ENCODE measurements at regions not wholly inside any gene's neighbourhood (a gene's known extent, or its start where the extent isn't known, plus 50 kb on each side); places are given as distances from the start of the nearest gene placed in this dataset.

DNA sequence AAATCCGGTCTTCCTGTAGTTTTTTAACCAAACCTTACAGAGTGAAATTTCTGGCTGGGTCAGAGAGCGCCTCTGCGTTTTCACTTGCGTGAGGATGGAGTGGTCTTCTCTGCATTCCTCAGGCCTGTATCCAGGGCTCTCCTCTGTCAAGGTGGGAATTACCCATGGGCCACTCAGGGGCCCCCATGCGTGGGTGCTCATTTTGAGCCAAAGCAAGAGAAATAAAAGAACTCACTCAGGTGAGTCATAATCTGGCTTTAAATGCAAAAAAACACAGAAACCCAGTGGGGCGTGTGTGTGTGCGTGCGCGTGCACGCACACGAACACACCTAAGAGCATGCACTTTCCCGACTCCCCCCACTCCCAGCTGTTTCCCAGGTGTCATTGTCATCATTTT, 104.0 kb upstream of the PWP1 start:
- no peak overlapping the region for H3K9ac ChIP-seq (ENCODE audit: low read length)
- no peak overlapping the region for H3K4me3 ChIP-seq (ENCODE audit: low read depth in 1 of 2, low read length in 2 of 2)
- H3K27me3 ChIP-seq (ENCODE audit: control insufficient read depth in 1 of 2, insufficient read depth in 2 of 2, low read length in 2 of 2), result peaks cover 0 to 8% of the 10 kb centered on the region in 2 donors
- H3K9me3 ChIP-seq (ENCODE audit: low read length), result no peaks in the 10 kb centered on the region
- H3K36me3 ChIP-seq (ENCODE audit: insufficient read depth, low read length), result no peaks in the 10 kb centered on the region
- no peak overlapping the region for H3K27ac ChIP-seq (ENCODE audit: low read depth, low read length)
- H3K4me1 ChIP-seq (ENCODE audit: insufficient read depth, low read length), result no peaks in the 10 kb centered on the region

GRCh38 chr12:107583551-107583950, 102.0 kb upstream of the PWP1 start:
- H3K9ac ChIP-seq (ENCODE audit: low read length), result no peak overlapping the region
- no peak overlapping the region for H3K4me3 ChIP-seq (ENCODE audit: low read depth in 1 of 2, low read length in 2 of 2)
- no peaks in the 10 kb centered on the region for H3K4me1 ChIP-seq (ENCODE audit: insufficient read depth, low read length)
- H3K36me3 ChIP-seq (ENCODE audit: insufficient read depth, low read length), result no peaks in the 10 kb centered on the region
- H3K9me3 ChIP-seq (ENCODE audit: low read length), result no peaks in the 10 kb centered on the region
- H3K27me3 ChIP-seq (ENCODE audit: control insufficient read depth in 1 of 2, insufficient read depth in 2 of 2, low read length in 2 of 2), result peaks cover 0 to 8% of the 10 kb centered on the region in 2 donors
- no peak overlapping the region for H3K27ac ChIP-seq (ENCODE audit: low read depth, low read length)

- no peaks in the 10 kb centered on the region for H3K9me3 ChIP-seq (ENCODE audit: low read length)
- H3K9ac ChIP-seq (ENCODE audit: low read length), result no peak overlapping the region
- no peaks in the 10 kb centered on the region for H3K36me3 ChIP-seq (ENCODE audit: insufficient read depth, low read length)
- H3K4me1 ChIP-seq (ENCODE audit: insufficient read depth, low read length), result no peaks in the 10 kb centered on the region
- no peak overlapping the region for H3K27ac ChIP-seq (ENCODE audit: low read depth, low read length)
- peaks cover 0 to 8% of the 10 kb centered on the region in 2 donors for H3K27me3 ChIP-seq (ENCODE audit: control insufficient read depth in 1 of 2, insufficient read depth in 2 of 2, low read length in 2 of 2)
- no peak overlapping the region for H3K4me3 ChIP-seq (ENCODE audit: low read depth in 1 of 2, low read length in 2 of 2)
These were observed 101.0 kb upstream of the PWP1 start for GRCh38 chr12:107584563-107584962.

- no peaks in the 10 kb centered on the region for H3K4me1 ChIP-seq (ENCODE audit: insufficient read depth, low read length)
- no peak overlapping the region for H3K4me3 ChIP-seq (ENCODE audit: low read depth in 1 of 2, low read length in 2 of 2)
- H3K27me3 ChIP-seq (ENCODE audit: control insufficient read depth in 1 of 2, insufficient read depth in 2 of 2, low read length in 2 of 2), result peaks cover 0 to 8% of the 10 kb centered on the region in 2 donors
- H3K9me3 ChIP-seq (ENCODE audit: low read length), result no peaks in the 10 kb centered on the region
- no peak overlapping the region for H3K27ac ChIP-seq (ENCODE audit: low read depth, low read length)
- H3K36me3 ChIP-seq (ENCODE audit: insufficient read depth, low read length), result no peaks in the 10 kb centered on the region
- H3K9ac ChIP-seq (ENCODE audit: low read length), result no peak overlapping the region
These were observed 99.2 kb upstream of the PWP1 start for GRCh38 chr12:107586256-107586970.

DNA sequence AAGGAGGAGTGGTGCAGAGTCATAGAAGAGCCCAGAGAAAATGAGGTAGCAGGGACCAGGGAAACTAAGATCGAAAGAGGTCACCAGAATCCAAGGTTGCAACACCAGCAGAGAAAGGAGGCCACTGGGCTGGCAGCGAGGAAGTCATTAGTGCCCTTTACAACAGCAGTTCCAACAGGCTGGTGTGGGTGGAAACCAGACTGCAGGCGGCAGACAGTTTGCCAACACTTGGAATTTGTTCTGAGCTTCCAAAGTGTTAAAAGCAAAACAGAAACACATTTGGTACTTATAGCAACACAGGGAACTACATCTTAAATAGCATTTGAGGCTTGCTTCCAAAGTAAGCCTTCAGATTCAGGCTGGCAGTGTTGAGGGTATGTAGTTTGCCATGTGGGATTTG, 95.2 kb upstream of the PWP1 start:
- Histone ChIP-seq H3K4me1 (ENCODE audit: insufficient read depth, low read length) (no peaks in the 10 kb centered on the region), H3K27ac (ENCODE audit: low read depth, low read length) (no peak overlapping the region), H3K9ac (ENCODE audit: low read length) (no peak overlapping the region), H3K4me3 (ENCODE audit: low read depth in 1 of 2, low read length in 2 of 2) (no peak overlapping the region), H3K27me3 (ENCODE audit: control insufficient read depth in 1 of 2, insufficient read depth in 2 of 2, low read length in 2 of 2) (no peaks in the 10 kb centered on the region), H3K36me3 (ENCODE audit: insufficient read depth, low read length) (no peaks in the 10 kb centered on the region), H3K9me3 (ENCODE audit: low read length) (peaks cover 8% of the 10 kb centered on the region)

GRCh38 chr12:107590814-107591375, 94.7 kb upstream of the PWP1 start:
- no peak overlapping the region for H3K4me3 ChIP-seq (ENCODE audit: low read depth in 1 of 2, low read length in 2 of 2)
- peaks cover 8% of the 10 kb centered on the region for H3K9me3 ChIP-seq (ENCODE audit: low read length)
- H3K36me3 ChIP-seq (ENCODE audit: insufficient read depth, low read length), result no peaks in the 10 kb centered on the region
- H3K4me1 ChIP-seq (ENCODE audit: insufficient read depth, low read length), result no peaks in the 10 kb centered on the region
- H3K9ac ChIP-seq (ENCODE audit: low read length), result no peak overlapping the region
- no peak overlapping the region for H3K27ac ChIP-seq (ENCODE audit: low read depth, low read length)
- no peaks in the 10 kb centered on the region for H3K27me3 ChIP-seq (ENCODE audit: control insufficient read depth in 1 of 2, insufficient read depth in 2 of 2, low read length in 2 of 2)

DNA sequence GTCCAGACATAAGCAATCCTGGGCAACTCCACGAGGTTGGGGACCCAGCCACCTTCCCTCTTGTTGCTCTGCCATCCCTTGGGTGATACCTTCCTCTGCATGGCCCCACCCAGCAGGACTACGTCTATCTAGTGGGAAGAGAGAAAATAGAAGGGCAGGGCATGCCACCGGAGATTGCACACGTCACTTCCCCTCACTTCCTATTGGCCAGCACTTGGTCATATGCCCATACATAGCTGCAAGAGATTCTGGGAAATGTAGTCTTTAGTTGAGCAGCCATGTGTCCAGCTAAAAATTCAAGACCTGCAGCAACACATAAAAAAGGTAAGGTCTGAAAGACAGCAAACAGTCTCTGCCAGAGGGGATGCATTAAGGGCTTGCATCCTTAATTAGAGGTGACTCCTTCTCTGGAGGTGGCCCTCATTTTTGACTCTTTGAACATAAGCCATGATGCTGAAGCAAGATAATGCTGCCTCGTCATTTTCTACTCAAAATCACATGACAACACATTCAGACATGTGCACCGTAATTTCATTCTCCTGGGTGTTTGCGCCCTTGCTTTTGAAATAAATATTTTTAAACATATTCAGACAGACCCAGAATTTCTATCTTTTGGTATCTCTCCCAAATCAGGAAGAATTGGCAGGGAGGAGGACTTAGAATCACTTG, 91.8 kb upstream of the PWP1 start:
- Histone ChIP-seq H3K9ac (ENCODE audit: low read length) (no peak overlapping the region), H3K4me1 (ENCODE audit: insufficient read depth, low read length) (no peaks in the 10 kb centered on the region), H3K36me3 (ENCODE audit: insufficient read depth, low read length) (no peaks in the 10 kb centered on the region), H3K9me3 (ENCODE audit: low read length) (peaks cover 8% of the 10 kb centered on the region), H3K27ac (ENCODE audit: low read depth, low read length) (no peak overlapping the region), H3K4me3 (ENCODE audit: low read depth in 1 of 2, low read length in 2 of 2) (no peak overlapping the region), H3K27me3 (ENCODE audit: control insufficient read depth in 1 of 2, insufficient read depth in 2 of 2, low read length in 2 of 2) (no peaks in the 10 kb centered on the region)

GRCh38 chr12:107594995-107595394, 90.6 kb upstream of the PWP1 start:
- no peak overlapping the region for H3K4me3 ChIP-seq (ENCODE audit: low read depth in 1 of 2, low read length in 2 of 2)
- no peak overlapping the region for H3K27ac ChIP-seq (ENCODE audit: low read depth, low read length)
- H3K36me3 ChIP-seq (ENCODE audit: insufficient read depth, low read length), result no peaks in the 10 kb centered on the region
- H3K27me3 ChIP-seq (ENCODE audit: control insufficient read depth in 1 of 2, insufficient read depth in 2 of 2, low read length in 2 of 2), result no peaks in the 10 kb centered on the region
- H3K4me1 ChIP-seq (ENCODE audit: insufficient read depth, low read length), result no peaks in the 10 kb centered on the region
- peaks cover 8% of the 10 kb centered on the region for H3K9me3 ChIP-seq (ENCODE audit: low read length)
- no peak overlapping the region for H3K9ac ChIP-seq (ENCODE audit: low read length)

DNA sequence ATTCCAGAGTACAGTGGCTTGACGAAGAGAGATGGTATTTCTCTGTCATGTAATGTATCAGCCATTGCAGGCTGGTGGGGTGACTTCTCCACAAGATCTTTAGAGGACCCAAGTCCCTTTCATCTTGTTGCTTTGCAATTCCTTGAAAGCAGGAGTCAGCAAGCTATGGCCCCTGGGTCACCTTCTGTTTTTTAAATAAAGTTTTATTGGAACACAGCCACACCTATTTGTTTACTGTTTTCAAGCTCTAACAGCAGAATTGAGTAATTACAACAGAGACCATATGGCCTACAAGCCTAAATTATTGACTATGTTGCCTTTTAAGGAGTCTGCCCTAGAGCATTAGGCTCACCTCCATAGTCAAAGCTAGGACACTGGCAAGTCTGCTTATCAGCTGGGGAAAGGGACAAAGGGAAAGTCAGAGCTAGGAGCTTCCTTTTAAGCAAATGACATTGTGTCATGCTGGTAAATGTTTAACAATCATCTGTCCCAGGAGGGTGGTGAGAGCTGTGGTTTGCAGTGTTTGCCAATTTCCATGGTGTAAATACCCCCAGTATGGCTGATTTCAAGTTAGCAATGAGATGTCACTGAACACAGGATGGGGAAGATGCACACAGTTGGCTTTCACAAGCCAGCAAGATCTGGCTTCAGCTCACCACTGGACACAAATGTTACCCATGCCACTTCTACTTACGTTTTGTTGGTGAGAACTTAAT, 87.7 kb upstream of the PWP1 start:
- H3K27ac ChIP-seq (ENCODE audit: low read depth, low read length), result no peak overlapping the region
- no peak overlapping the region for H3K4me3 ChIP-seq (ENCODE audit: low read depth in 1 of 2, low read length in 2 of 2)
- H3K9me3 ChIP-seq (ENCODE audit: low read length), result peaks cover 8% of the 10 kb centered on the region
- H3K27me3 ChIP-seq (ENCODE audit: control insufficient read depth in 1 of 2, insufficient read depth in 2 of 2, low read length in 2 of 2), result no peaks in the 10 kb centered on the region
- no peak overlapping the region for H3K9ac ChIP-seq (ENCODE audit: low read length)
- H3K4me1 ChIP-seq (ENCODE audit: insufficient read depth, low read length), result no peaks in the 10 kb centered on the region
- H3K36me3 ChIP-seq (ENCODE audit: insufficient read depth, low read length), result no peaks in the 10 kb centered on the region

- no peaks in the 10 kb centered on the region for H3K36me3 ChIP-seq (ENCODE audit: insufficient read depth, low read length)
- H3K27ac ChIP-seq (ENCODE audit: low read depth, low read length), result no peak overlapping the region
- no peaks in the 10 kb centered on the region for H3K27me3 ChIP-seq (ENCODE audit: control insufficient read depth in 1 of 2, insufficient read depth in 2 of 2, low read length in 2 of 2)
- H3K4me1 ChIP-seq (ENCODE audit: insufficient read depth, low read length), result no peaks in the 10 kb centered on the region
- H3K9ac ChIP-seq (ENCODE audit: low read length), result no peak overlapping the region
- no peak overlapping the region for H3K4me3 ChIP-seq (ENCODE audit: low read depth in 1 of 2, low read length in 2 of 2)
- peaks cover 5% of the 10 kb centered on the region for H3K9me3 ChIP-seq (ENCODE audit: low read length)
These were observed 86.7 kb upstream of the PWP1 start for GRCh38 chr12:107598906-107599305.

DNA sequence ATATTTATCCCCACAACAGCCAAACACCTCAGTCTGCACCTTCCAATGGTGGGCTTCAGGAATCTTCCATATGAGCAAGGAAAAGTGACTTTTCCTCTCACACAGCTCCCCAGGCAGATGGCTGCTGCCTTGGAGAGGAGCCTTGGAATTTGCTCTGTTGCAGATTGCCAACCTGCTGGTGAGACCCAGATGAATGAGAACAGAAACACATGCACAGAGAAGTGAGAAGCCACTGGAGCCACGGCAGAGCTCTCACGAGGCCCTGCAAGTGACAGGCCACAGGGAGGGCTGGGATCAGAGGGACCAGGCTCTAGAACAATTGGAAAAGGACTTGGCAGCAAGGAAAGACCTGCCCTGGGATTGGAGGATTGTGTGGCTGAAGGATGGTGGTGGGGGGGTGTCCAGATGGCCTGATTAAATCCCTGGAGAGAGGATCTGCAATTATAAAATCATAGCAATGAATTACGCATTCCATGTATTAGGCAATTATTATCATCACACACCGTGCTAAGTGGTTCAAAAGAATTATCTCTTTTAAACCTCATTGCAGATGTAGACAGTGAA, 84.9 kb upstream of the PWP1 start:
- Histone ChIP-seq H3K27me3 (ENCODE audit: control insufficient read depth in 1 of 2, insufficient read depth in 2 of 2, low read length in 2 of 2) (no peaks in the 10 kb centered on the region), H3K9me3 (ENCODE audit: low read length) (no peaks in the 10 kb centered on the region), H3K9ac (ENCODE audit: low read length) (no peak overlapping the region)

More for the DNA sequence above, 84.9 kb upstream of the PWP1 start:
- no peak overlapping the region for H3K27ac ChIP-seq (ENCODE audit: low read depth, low read length)
- H3K4me3 ChIP-seq (ENCODE audit: low read depth in 1 of 2, low read length in 2 of 2), result no peak overlapping the region
- no peaks in the 10 kb centered on the region for H3K4me1 ChIP-seq (ENCODE audit: insufficient read depth, low read length)
- no peaks in the 10 kb centered on the region for H3K36me3 ChIP-seq (ENCODE audit: insufficient read depth, low read length)
